ENCODE measurements at regions not wholly inside any gene's neighbourhood (a gene's known extent, or its start where the extent isn't known, plus 50 kb on each side); places are given as distances from the start of the nearest gene placed in this dataset.

DNA sequence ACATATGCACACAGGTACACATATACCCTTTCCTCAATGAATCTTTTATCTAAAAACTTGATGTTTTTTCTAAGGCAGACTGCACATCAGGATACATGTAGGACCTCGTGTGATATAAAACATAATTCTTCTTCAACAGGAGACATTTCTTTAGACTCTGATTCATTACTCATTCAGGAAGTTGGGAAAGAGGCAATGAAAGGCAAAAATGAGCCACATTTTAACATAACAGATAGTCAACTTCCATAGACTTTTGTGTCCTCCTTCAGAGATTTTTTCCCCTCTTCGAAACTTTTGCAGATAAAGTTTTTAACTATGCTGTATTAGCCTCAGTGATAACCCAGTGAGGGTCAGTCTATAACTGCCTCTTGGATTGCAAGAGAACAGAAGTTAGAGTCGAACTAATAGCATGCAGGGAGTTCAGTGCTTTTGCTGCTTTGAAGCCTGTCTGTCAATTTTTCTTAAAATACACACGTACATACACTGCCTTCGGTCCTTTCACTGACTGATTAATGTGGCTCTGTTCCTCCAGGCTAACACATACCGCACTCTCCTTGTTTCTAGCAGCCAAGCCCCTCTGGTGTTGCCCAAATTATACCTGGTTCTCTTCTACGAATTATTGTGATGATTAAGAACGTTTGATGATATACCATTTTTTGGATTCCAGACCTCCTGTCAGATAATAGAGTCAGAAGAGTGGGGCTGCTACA, 562.5 kb upstream of the MAP3K7 start:
- TF ChIP-seq, protein P1, sequence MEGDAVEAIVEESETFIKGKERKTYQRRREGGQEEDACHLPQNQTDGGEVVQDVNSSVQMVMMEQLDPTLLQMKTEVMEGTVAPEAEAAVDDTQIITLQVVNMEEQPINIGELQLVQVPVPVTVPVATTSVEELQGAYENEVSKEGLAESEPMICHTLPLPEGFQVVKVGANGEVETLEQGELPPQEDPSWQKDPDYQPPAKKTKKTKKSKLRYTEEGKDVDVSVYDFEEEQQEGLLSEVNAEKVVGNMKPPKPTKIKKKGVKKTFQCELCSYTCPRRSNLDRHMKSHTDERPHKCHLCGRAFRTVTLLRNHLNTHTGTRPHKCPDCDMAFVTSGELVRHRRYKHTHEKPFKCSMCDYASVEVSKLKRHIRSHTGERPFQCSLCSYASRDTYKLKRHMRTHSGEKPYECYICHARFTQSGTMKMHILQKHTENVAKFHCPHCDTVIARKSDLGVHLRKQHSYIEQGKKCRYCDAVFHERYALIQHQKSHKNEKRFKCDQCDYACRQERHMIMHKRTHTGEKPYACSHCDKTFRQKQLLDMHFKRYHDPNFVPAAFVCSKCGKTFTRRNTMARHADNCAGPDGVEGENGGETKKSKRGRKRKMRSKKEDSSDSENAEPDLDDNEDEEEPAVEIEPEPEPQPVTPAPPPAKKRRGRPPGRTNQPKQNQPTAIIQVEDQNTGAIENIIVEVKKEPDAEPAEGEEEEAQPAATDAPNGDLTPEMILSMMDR (IDR thresholded peaks at IDR 0.05) = no peak
- no peaks in the 10 kb centered on the region for H3K36me3 Mint-ChIP-seq

DNA sequence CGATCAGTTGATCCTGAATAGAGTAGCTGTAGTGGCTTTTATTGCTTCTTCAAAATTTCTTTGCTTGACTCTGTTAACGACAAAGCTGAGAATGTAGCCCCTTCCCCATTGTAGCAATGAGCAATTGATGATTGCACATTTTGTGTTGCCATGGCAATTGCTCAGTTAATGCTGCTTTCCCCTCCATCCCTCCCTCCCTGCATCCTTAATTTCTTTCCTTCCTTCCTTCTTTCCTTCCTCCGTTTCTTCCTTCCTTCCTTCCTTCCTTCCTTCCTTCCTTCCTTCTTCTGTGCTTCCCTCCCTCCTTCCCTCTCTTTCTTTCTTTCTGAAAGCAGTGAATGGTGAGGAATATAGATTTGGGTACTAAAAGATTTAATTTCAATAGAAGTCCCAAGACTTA, 557.3 kb upstream of the MAP3K7 start:
- H3K9ac ChIP-seq (ENCODE audit: insufficient read depth, low read length, poor library complexity, severe bottlenecking) = no peak overlapping the region
- no peak for DNase-seq
- no peaks in the 10 kb centered on the region for H3K79me2 ChIP-seq (ENCODE audit: insufficient read depth, low read length)
- H3K27me3 ChIP-seq (ENCODE audit: control insufficient read depth in 2 of 2, insufficient read depth in 2 of 2, low read length in 2 of 2) = no peaks in the 10 kb centered on the region
- no peak overlapping the region for H3K4me3 ChIP-seq (replicated peaks in 1 of 3; ENCODE audit: low read depth in 2 of 3, low read length in 3 of 3)
- 78% methylated on average over 3 of the region's 3 CpGs for WGBS (ENCODE audit: insufficient coverage)
- H3K27ac ChIP-seq (ENCODE audit: low read depth in 1 of 2, low read length in 2 of 2) = no peak overlapping the region
- peaks cover 10 to 22% of the 10 kb centered on the region in 2 donors for H3K4me1 ChIP-seq (ENCODE audit: control insufficient read depth in 1 of 2, insufficient read depth in 2 of 2, low read length in 2 of 2)
- intact Hi-C loops (cut with micrococcal nuclease) = no loop called here
- Mint-ChIP-seq H3K4me1 (peaks cover 12% of the 10 kb centered on the region), H3K27ac (no peak overlapping the region), H3K9me3 (peaks cover 0 to 4% (median 0%) of the 10 kb centered on the region in 7 donors), H3K4me3 (no peak overlapping the region), H3K36me3 (no peaks in the 10 kb centered on the region), H3K27me3 (ENCODE audit: low read depth in 3 of 3) (peaks cover 0 to 2% (median 0%) of the 10 kb centered on the region in 3 donors)
- no peaks in the 10 kb centered on the region for H3K36me3 ChIP-seq (replicated peaks in 1 of 2; ENCODE audit: control insufficient read depth in 1 of 2, insufficient read depth in 2 of 2, low read length in 2 of 2)
- H2AFZ ChIP-seq (ENCODE audit: insufficient read depth, low read depth, low read length, poor library complexity, severe bottlenecking) = no peak overlapping the region
- no peak overlapping the region for H3K4me2 ChIP-seq (replicated peaks; ENCODE audit: extremely low read depth, low read length, poor library complexity, severe bottlenecking)
- H4K20me1 ChIP-seq (ENCODE audit: insufficient read depth, low read length) = no peaks in the 10 kb centered on the region
- H3K9me3 ChIP-seq (replicated peaks in 1 of 2; ENCODE audit: control insufficient read depth in 1 of 2, insufficient read depth in 1 of 2, low read length in 2 of 2) = no peaks in the 10 kb centered on the region
- TF ChIP-seq, protein P1 (IDR thresholded peaks at IDR 0.05) = no peak

More for the DNA sequence above, 562.5 kb upstream of the MAP3K7 start:
- Histone ChIP-seq H2AFZ (ENCODE audit: insufficient read depth, low read depth, low read length, poor library complexity, severe bottlenecking) (no peak overlapping the region), H3K27me3 (ENCODE audit: control insufficient read depth in 2 of 2, insufficient read depth in 2 of 2, low read length in 2 of 2) (no peaks in the 10 kb centered on the region), H3K79me2 (ENCODE audit: insufficient read depth, low read length) (no peaks in the 10 kb centered on the region), H3K4me3 (replicated peaks in 1 of 3; ENCODE audit: low read depth in 2 of 3, low read length in 3 of 3) (no peak overlapping the region), H3K36me3 (replicated peaks in 1 of 2; ENCODE audit: control insufficient read depth in 1 of 2, insufficient read depth in 2 of 2, low read length in 2 of 2) (no peaks in the 10 kb centered on the region), H3K9ac (ENCODE audit: insufficient read depth, low read length, poor library complexity, severe bottlenecking) (no peak overlapping the region), H4K20me1 (ENCODE audit: insufficient read depth, low read length) (no peaks in the 10 kb centered on the region), H3K9me3 (replicated peaks in 1 of 2; ENCODE audit: control insufficient read depth in 1 of 2, insufficient read depth in 1 of 2, low read length in 2 of 2) (no peaks in the 10 kb centered on the region), H3K27ac (ENCODE audit: low read depth in 1 of 2, low read length in 2 of 2) (no peak overlapping the region), H3K4me2 (replicated peaks; ENCODE audit: extremely low read depth, low read length, poor library complexity, severe bottlenecking) (no peak overlapping the region), H3K4me1 (ENCODE audit: control insufficient read depth in 1 of 2, insufficient read depth in 2 of 2, low read length in 2 of 2) (peaks cover 4% of the 10 kb centered on the region in 2 donors)
- H3K4me1 Mint-ChIP-seq = peaks cover 3% of the 10 kb centered on the region
- no CpG with 5 or more reads among the region's 8 CpGs for WGBS (ENCODE audit: insufficient coverage)
- peaks cover 0 to 2% (median 0%) of the 10 kb centered on the region in 7 donors for H3K9me3 Mint-ChIP-seq
- intact Hi-C loops (cut with micrococcal nuclease) = no loop called here
- H3K27me3 Mint-ChIP-seq (ENCODE audit: low read depth in 3 of 3) = peaks cover 0 to 2% (median 0%) of the 10 kb centered on the region in 3 donors
- no peak overlapping the region for H3K4me3 Mint-ChIP-seq
- no peak for DNase-seq
- H3K27ac Mint-ChIP-seq = no peak overlapping the region
